ENCODE measurements at regions not wholly inside any gene's neighbourhood (a gene's known extent, or its start where the extent isn't known, plus 50 kb on each side); places are given as distances from the start of the nearest gene placed in this dataset.

DNA sequence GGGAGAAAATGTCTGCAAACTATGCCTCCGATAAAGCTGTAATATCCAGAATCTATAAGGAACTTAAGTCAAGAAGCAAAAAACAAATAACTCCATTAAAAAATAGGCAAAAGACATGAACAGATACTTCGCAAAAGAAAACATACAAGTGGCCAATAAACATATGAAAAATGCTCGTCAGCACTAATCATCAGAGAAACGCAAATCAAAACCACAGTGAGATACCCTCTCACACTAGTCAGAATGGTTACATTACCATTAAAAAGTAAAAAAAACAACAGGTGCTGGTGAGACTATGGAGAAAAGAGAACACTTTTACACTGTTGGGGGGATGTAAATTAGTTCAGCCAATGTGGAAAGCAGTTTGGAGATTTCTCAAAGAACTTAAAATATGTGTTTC, 498.5 kb upstream of the GRM7 start:
- no peak for ATAC-seq
- TF ChIP-seq ESRRG (CRISPR knock-in tag; IDR thresholded peaks at IDR 0.05) (no peak), CREB5 (CRISPR knock-in tag; IDR thresholded peaks at IDR 0.05; ENCODE audit: low read depth) (no peak), SNAI2 (CRISPR knock-in tag; IDR thresholded peaks at IDR 0.05) (no peak), PPARA (CRISPR knock-in tag; IDR thresholded peaks at IDR 0.05; ENCODE audit: borderline replicate concordance) (no peak), OSR1 (CRISPR knock-in tag; IDR thresholded peaks at IDR 0.05) (no peak), ZNF70 (CRISPR knock-in tag; IDR thresholded peaks at IDR 0.05) (no peak), RARB (CRISPR knock-in tag; IDR thresholded peaks at IDR 0.05) (no peak), TOX (CRISPR knock-in tag; IDR thresholded peaks at IDR 0.05; ENCODE audit: borderline replicate concordance) (no peak), ISL1 (CRISPR knock-in tag; IDR thresholded peaks at IDR 0.05) (no peak), ZNF565 (CRISPR knock-in tag; conservative IDR thresholded peaks at IDR 0.05; ENCODE audit: low read depth) (no peak), ZC3H10 (CRISPR knock-in tag; IDR thresholded peaks at IDR 0.05) (no peak), CSRNP3 (CRISPR knock-in tag; IDR thresholded peaks at IDR 0.05) (no peak), TCF4 (CRISPR knock-in tag; IDR thresholded peaks at IDR 0.05; ENCODE audit: borderline replicate concordance) (no peak)
- TF ChIP-seq, protein P1, sequence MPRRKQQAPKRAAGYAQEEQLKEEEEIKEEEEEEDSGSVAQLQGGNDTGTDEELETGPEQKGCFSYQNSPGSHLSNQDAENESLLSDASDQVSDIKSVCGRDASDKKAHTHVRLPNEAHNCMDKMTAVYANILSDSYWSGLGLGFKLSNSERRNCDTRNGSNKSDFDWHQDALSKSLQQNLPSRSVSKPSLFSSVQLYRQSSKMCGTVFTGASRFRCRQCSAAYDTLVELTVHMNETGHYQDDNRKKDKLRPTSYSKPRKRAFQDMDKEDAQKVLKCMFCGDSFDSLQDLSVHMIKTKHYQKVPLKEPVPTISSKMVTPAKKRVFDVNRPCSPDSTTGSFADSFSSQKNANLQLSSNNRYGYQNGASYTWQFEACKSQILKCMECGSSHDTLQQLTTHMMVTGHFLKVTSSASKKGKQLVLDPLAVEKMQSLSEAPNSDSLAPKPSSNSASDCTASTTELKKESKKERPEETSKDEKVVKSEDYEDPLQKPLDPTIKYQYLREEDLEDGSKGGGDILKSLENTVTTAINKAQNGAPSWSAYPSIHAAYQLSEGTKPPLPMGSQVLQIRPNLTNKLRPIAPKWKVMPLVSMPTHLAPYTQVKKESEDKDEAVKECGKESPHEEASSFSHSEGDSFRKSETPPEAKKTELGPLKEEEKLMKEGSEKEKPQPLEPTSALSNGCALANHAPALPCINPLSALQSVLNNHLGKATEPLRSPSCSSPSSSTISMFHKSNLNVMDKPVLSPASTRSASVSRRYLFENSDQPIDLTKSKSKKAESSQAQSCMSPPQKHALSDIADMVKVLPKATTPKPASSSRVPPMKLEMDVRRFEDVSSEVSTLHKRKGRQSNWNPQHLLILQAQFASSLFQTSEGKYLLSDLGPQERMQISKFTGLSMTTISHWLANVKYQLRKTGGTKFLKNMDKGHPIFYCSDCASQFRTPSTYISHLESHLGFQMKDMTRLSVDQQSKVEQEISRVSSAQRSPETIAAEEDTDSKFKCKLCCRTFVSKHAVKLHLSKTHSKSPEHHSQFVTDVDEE (CRISPR knock-in tag; IDR thresholded peaks at IDR 0.05): no peak

- no peak for ATAC-seq
- no peak for TF ChIP-seq ARNTL (CRISPR knock-in tag; IDR thresholded peaks at IDR 0.05; ENCODE audit: borderline replicate concordance, low read depth)
- no peak for TF ChIP-seq TCF4 (CRISPR knock-in tag; IDR thresholded peaks at IDR 0.05; ENCODE audit: borderline replicate concordance)
Measured at GRCh38 chr3:6367171-6367570, 493.7 kb upstream of the GRM7 start.

DNA sequence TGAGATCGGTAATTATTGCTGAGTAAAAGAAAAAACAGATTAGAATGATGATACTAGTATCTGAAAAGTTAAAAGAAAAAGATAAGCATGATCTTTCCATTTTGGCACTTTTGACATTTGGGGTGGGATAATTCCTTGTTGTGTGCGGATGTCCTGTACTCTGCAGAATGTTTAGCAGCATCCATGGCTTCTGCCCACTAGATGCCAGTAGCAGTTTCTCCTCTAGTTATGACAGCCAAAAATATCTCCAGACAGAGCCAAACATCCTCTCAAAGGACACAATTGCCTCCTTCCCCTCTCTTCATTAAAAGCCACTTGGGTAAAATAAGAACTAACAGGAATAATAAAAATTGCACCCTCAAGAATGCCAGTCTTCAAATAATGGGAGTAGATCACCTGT, 468.8 kb upstream of the GRM7 start:
- TF ChIP-seq ISL1 (CRISPR knock-in tag; IDR thresholded peaks at IDR 0.05): no peak
- TF ChIP-seq OSR1 (CRISPR knock-in tag; IDR thresholded peaks at IDR 0.05): no peak
- TF ChIP-seq RARB (CRISPR knock-in tag; IDR thresholded peaks at IDR 0.05): no peak
- no peak for TF ChIP-seq CSRNP3 (CRISPR knock-in tag; IDR thresholded peaks at IDR 0.05)
- TF ChIP-seq ZNF8 (CRISPR knock-in tag; IDR thresholded peaks at IDR 0.05): no peak
- no peak for ATAC-seq

DNA sequence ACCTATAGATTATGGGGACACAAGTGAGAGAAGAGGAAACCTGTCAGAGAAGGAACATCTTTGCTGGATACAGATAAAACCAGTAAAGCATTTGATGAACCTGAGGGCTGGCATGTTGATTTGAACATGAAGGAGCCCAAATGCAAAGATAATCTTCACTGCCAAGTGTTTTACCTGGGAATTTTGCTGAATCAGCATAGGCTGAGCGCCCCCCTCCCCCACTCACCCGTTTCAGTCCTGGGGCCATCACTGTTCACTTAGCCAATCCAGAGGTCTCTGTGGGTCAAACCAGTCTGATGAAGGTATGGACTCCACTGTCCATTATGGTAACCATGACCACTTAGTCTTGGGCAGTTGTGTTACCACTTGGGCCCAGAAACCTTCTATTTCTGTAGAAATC, 466.0 kb upstream of the GRM7 start:
- no peak for ATAC-seq
- TF ChIP-seq CSDC2 (CRISPR knock-in tag; IDR thresholded peaks at IDR 0.05) (no peak), GLIS3 (CRISPR knock-in tag; IDR thresholded peaks at IDR 0.05) (no peak), BACH2 (CRISPR knock-in tag; IDR thresholded peaks at IDR 0.05; ENCODE audit: borderline replicate concordance) (no peak), CSRNP3 (CRISPR knock-in tag; IDR thresholded peaks at IDR 0.05) (no peak), ISL1 (CRISPR knock-in tag; IDR thresholded peaks at IDR 0.05) (no peak), CREB5 (CRISPR knock-in tag; IDR thresholded peaks at IDR 0.05; ENCODE audit: low read depth) (no peak), RARB (CRISPR knock-in tag; IDR thresholded peaks at IDR 0.05) (no peak), ZC3H10 (CRISPR knock-in tag; IDR thresholded peaks at IDR 0.05) (no peak), ZFP3 (CRISPR knock-in tag; IDR thresholded peaks at IDR 0.05) (no peak), ZNF70 (CRISPR knock-in tag; IDR thresholded peaks at IDR 0.05) (no peak), SNAI2 (CRISPR knock-in tag; IDR thresholded peaks at IDR 0.05) (no peak), ZNF565 (CRISPR knock-in tag; conservative IDR thresholded peaks at IDR 0.05; ENCODE audit: low read depth) (no peak), TOX (CRISPR knock-in tag; IDR thresholded peaks at IDR 0.05; ENCODE audit: borderline replicate concordance) (no peak), OSR1 (CRISPR knock-in tag; IDR thresholded peaks at IDR 0.05) (no peak), ZFP30 (CRISPR knock-in tag; IDR thresholded peaks at IDR 0.05) (no peak), ESRRG (CRISPR knock-in tag; IDR thresholded peaks at IDR 0.05) (no peak), ARNTL (CRISPR knock-in tag; IDR thresholded peaks at IDR 0.05; ENCODE audit: borderline replicate concordance, low read depth) (no peak)
- TF ChIP-seq, protein P1 (CRISPR knock-in tag; IDR thresholded peaks at IDR 0.05): no peak
